NCI-H187 (cell line): ENCODE measurements at regions not wholly inside any gene's neighbourhood (a gene's known extent, or its start where the extent isn't known, plus 50 kb on each side); places are given as distances from the start of the nearest gene placed in this dataset.

Source experiments
- DNase-seq, 2 experiments: peaks; one replicate each; lab custom pipeline; 2025; lab: John Stamatoyannopoulos, UW

DNA sequence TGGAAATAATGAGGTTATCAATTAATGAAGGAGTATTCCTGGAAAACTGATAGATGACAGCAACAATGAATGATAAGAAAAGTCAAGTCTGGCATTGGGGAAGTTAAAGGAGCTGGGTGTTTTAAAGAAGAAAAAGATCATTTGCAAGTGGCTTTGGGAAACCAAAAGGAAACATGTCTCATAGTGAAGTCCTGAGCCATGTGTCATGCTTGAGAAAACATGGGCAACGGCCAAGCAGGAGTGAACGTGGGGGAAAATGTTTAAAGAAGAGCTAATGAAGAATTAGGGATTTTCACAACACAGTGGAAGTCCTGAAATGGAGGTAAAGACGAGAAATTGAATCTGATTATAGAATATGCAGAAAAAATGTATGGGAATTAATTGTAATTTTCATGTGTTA lies 1383.2 kb upstream of the CELF2 start:
- DNase-seq = no peak

DNA sequence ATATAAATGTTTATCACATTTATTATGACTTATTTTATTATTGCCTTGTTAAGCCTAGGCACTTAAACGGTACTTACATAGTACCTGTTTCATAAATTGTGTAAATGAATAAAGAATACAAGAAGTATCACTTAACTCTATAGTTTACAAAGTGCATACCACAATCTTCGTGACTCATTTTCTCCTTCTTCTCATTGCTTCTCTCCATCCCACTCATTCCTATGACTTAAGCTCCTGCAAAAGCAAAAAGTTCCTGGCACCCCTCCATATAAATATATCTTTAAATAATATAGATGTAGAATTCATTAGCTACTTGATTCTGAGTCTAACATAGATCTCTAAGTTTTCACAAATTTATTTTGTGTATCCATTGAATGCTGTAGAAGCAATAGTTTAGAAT lies 1382.0 kb upstream of the CELF2 start:
- DNase-seq = no peak

DNA sequence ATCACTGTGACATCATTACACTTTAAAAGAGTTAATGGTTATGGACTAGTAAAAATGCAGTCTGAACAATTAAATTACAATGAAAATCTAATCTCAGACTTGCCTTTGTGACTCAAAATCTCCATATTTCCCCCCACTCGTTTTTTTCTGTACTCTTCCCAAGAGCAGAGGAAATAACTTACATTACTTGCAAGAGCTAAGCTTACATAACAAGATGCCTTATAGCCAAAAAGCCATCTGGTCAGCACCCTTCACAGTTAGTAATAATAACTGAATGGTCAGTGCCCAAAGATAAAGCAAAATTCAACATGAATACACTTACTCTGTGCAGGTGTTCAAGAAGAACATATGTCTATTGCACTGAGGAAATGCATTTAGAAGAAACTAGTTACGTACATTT lies 1381.5 kb upstream of the CELF2 start:
- no peak for DNase-seq

DNA sequence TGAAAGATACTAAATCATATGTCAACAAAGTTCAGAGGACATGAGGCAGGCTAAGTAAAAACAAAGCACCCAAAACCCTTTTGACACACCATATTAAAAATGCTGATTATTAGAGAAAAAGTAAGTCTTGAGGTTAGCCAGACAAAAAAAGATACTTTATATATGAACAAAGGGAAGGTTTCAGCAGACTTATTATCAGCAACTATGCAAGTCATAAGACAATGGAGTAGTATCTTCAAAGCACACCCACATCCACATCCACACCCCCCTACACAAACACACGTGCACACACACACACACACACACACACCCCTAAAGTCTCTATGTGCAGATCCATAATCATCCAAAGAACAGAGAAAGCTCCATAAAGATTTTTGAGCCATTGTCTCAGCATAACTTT lies 1373.9 kb upstream of the CELF2 start:
- DNase-seq = no peak

DNA sequence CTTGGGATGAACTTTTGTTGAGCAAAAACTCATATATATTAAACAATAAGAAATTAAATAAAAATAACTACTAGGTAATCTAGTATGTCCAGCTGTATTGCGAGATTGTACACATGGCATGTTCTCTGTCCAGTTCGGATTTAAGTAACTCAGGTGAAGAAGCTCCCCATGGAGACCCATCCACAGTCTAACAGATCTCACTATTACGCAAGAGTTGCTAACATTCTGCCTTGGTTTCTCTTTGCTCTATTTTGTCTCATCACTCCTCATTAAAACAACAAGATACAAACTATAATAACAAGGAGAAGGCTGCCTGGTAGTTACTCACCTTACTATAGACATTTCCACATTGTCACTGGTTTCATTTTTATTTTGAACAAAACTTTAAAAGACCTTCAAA lies 1372.3 kb upstream of the CELF2 start:
- no peak for DNase-seq

DNA sequence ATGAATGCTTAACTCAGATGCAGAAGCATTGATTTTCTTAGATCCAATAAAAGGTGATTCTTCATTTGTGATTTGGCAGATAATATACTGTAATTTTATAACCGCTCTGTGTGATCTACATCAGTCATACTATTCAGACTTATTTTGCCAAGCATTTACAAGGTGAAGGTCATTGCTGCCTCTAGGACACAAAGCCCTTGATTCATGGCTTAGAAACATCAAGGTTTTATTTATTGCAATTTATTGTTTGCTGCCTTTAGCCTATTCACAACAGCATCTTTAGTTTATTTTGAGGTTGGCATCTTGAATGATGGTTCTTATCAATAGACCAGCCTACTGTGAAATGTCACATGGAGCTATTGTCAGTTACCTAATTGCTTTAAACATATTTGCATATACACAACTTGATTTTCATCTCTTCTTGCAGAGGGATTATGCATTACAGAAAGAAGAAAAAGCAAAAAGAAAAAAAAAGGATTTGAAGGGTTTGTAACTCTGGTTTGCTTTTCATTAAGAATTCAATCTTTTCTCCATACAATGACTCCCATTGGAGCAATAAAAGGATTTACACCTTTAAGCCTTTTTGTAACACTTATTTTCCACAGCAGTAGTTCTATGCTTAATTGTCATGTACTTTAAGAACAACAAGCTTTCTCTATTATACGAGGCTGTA lies 1371.6 kb upstream of the CELF2 start:
- no peak for DNase-seq

DNA sequence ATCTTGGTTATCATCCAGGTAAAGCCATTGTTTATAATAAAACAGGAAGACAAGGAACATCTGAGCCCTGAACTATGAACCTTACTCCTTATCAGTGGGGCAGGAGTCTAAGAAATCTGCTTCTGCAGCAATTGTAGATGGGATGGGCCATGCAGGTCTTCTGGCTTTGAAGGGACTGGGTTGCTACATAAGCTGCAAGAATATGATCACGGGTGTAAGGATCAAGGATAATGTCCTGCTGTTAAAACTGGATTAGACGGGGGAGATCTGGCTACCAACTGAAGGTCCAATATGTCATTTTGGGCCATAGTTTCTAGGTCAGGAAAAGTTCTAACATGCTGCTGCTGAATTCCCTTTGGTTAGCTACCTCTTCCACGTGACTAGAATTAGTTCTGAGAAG lies 1363.4 kb upstream of the CELF2 start:
- DNase-seq = no peak

DNA sequence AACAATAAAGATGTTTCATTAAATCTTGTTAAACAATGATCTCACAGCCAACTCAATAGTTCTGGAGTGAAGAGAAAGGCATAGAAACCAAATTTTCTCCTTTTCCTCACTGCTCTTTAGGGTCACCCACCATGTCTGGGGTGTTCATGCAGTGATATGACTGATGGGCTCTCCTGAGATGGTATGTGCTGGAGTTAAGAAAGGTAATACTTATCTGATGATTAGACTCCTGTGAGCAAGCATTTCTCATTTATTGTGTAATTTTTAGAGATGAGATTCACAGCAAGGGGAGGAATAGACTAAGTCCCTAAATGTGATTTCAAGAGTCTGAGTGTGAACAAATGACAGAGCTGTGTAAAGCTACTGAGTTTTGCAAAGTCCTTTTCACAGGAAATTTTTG lies 1361.3 kb upstream of the CELF2 start:
- DNase-seq = no peak

DNA sequence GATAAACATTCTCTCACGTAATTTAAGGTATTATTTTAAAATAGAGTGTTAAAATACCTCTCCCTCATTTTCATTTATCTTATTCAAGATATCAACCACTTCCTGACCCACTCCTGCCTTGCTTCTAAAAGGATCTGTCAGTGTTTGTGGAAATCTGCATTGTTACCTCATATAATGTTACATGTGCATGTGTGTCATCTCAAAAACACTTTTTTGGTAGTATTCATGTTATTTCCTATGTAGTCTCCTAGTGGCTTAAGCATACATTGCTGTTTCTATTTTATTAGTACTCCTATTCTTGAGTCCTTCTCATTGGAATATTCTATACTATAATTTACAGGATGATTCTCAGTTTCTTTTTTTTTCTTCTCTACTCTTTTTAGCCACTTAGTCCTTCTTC lies 1360.7 kb upstream of the CELF2 start:
- no peak for DNase-seq

DNA sequence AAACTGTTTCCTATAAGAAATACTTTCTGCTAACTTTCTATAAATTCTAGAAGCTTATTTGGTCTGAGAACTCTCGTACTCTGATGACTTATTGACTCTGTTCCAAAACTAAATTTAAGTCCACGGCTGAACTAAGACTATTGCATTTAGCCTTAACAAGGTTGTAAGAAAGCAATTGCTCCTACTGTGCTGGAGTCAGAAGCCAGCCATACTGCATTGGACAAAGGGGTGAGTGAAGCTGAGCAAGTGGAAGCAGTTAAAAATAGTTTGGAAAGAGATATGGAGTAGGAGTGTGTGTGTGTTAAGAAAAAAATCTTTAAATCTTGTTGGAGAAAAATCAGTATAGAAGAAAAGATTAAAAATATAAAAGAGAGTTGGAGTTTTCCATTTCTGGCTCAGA lies 1360.1 kb upstream of the CELF2 start:
- DNase-seq = no peak

DNA sequence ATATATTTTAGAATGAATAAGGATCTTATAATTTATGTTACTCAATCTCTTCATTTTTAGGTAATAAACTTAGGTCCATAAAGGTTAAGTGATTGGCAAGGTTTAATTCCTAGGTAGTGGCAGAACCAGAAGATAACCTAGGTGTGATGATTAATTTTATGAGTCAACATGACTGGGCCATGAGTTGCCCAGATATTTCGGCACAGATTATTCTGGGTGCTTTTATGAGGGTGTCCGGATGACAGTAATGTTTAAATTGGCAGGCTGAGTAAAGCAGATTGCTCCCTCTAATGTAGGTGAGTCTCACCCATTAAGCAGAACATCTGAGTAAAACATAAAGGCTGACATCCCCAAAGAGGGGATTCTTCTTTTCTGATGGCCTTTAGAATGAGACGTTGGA lies 1349.3 kb upstream of the CELF2 start:
- DNase-seq = no peak

DNA sequence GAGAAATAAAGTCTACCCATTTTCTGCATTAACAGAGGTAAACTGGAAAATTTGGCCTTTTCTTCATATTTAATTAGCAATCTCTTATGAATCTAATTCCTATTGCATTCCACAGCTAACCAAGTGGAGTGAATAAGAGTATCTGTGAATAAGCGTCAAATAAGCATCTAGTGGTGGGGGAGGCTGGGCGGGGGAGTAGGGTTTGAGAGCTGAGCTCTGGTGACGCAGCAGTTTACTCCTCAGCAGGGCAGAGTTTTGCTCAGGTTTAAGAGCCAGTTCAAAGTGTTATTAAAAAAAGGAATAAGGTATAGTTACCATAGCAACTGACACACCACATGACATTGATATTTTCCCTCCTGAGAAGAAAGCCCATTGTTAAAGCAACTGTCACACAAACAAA lies 1346.8 kb upstream of the CELF2 start:
- DNase-seq = no peak

DNA sequence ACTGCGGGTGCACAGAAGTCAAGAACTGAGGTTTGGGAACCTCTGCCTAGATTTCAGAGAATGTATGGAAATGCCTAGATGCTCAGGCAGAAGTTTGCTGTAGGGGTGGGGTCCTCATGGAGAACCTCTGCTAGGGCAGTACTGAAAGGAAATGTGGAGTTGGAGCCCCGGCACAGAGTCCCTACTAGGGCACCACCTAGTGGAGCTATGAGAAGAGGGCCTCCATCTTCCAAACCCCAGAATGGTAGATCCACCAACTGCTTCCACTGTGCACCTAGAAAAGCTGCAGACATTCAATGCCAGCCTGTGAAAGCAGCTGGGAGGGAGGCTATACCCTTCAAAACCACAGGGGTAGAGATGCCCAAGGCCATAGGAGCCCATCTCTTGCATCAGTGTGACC lies 1336.0 kb upstream of the CELF2 start:
- no peak for DNase-seq

DNA sequence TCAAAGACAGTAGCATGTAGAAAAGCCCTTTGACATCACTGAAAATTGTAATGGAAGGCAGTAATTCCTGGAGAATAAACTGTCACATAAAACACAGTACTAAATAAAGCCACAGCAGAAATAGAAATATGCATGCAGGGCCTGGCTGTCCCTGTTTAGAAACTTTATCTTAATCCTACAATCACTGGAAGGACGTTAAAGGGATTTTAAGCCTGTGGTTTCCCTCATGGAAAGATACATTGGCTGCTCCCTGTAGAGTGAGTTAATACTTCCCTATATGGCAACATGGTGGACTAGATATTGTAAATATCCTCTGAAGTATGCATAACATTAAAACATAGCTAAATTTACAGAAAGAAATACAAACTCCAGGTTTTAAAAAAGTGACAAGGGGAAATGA lies 1334.9 kb upstream of the CELF2 start:
- DNase-seq = no peak

DNA sequence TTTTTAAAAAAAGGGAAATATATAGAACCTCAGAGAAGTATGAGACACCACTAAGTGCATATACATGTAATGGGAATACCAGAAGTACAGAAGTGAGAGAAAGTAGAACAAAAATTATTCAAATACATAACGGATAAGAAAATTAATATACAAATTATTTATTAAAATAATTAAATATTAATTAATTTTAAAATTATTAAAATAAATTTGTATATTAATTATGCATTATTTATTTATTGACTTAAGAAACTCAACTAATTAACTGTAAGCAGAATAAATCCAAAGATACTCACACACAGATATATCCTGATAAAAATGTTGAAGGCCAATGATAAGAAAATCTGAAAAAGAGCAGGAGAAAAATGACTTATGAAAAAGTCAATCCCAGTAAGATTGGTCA lies 1333.5 kb upstream of the CELF2 start:
- DNase-seq = no peak

DNA sequence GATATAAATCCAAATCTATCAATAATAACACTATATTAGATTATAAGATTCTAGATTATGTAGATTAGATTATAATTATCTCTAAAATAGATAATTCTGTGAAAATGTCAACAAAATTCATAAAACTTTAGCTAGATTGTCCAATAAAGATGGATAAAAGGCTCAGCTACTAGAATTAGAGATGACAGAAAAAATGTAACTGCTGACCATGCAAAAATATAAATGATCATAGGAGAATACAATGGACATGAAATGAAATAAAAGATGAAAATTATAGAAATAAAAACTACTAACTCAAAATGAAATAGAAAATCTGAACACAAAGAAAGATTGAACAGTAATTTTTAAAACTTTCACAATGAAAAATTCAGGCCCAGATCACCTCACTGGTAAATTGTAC lies 1332.1 kb upstream of the CELF2 start:
- no peak for DNase-seq

DNA sequence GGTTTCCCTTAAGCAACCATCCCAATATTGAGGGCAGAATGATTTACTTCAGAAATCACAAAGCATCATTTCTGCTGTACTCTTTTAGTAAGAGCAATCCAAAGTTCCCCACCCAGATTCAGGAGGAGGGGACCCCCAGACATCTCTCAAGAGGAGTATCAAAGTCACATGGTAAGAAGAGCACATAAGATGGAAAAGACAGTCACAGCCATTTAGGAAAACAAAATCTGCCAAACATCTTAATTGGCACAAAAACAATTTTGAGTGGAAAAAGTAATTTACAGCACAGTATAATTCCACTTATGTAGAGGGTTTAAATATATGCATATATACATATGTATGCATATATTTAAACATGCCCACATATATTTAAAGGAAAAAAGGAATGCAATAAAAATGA lies 1329.0 kb upstream of the CELF2 start:
- no peak for DNase-seq

DNA sequence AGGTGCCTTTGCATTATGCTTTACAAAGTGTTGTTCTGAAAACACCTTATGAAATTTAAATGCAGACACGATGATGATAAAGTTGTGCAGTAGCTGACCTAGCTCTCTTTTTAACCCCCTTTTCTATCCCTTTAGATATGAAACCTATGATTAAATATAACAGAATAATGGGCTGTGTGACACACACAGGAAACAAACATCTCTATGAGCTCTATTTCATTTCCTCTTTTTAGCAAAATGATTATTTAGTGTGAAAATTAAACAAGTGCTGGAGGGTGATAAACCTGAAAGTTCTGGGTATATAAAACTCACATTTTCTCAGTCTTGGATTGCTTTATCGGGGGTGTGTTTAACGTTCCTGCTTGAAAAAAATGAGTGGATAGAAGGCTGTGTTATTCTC lies 1310.5 kb upstream of the CELF2 start:
- DNase-seq = no peak

DNA sequence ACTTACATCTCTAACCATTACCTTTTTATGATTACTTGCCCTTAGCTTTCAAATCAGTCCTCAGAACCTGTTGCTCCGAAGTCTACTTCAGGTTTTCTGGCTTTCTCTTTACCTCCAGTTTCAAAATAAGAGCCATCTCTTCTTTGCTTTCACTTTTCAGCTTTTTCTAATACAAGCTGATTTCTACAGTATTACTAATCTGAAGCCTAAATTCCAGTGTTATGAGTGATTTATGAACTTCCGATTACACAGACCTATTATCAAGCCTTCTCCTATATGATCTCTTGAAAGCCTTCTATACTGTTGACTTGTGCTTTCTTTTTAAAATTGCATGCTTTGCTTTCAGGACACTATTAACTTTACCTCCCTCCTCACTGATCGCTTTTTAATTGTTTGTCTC lies 1307.8 kb upstream of the CELF2 start:
- DNase-seq = no peak

DNA sequence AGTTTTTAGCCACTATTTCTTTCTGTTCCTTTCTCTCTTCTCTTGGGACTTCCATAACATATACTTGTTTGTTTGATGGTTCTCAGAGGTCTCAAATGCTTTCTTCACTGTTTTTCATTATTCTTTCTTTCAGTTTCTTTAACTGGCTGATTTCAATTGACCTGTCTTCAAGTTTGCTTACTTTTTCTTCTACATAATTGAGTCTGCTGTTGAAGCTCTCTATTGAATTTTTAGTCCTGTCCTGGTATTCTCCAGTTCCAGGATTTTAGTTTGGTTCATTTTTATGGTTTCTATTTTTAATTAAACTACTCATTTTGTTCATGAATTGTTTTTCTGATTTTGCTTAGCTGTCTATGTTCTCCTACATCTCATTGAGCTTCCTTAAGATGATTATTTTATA lies 1305.3 kb upstream of the CELF2 start:
- no peak for DNase-seq

DNA sequence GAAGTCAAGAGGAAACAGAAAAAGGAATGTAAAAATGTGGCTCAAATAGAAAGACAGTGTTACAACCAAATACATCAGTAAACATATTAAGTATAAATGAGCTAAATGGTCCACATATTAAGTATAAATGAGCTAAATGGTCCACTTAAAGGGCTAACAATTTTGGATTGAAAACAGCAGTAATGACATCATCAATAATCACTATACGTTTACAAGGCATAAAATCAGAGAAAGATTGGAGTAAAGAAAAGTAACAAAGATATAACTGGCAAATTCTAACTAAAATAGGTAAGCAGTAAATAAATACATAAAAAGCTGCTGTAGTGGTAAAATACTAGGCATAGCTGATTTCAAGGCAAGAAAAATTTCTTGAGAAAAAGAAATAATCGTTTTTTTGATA lies 1298.4 kb upstream of the CELF2 start:
- DNase-seq = no peak

DNA sequence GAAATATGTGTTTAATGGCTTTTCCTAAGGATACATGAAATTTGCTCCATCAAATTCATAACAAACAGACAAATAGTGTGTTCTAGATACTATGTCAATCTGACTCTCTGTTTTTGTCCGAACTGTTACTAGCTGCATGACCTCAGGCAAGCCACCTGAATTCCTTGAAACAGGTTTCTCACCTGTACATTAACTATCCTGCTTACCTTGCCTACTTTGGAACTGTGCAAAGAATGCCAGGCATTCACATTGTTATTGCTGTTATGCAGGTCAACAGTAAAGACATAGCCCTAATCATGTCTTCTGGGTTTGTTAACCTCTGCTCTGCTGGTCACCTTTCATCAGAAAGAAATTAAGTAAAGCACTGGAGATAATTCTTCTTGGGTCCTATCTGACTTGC lies 1283.9 kb upstream of the CELF2 start:
- no peak for DNase-seq

DNA sequence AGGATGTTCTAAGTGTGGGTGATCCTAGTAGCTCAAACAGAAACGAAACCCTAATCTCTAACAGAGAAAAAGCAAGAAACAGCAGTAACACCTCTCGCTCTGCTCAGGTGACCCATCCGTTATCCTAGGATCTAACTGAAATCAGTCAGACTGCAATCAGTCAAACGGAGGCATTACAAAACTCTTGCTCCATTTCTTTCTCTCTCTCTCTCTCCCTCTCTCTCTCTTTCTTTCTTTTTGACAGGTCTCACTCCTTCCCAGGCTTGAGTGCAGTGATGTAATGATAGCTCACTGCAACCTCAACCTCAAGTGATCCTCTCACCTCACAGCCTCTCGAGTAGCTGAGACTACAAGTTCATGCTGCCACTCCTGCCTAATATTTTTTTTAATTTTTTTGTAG lies 1283.5 kb upstream of the CELF2 start:
- no peak for DNase-seq

DNA sequence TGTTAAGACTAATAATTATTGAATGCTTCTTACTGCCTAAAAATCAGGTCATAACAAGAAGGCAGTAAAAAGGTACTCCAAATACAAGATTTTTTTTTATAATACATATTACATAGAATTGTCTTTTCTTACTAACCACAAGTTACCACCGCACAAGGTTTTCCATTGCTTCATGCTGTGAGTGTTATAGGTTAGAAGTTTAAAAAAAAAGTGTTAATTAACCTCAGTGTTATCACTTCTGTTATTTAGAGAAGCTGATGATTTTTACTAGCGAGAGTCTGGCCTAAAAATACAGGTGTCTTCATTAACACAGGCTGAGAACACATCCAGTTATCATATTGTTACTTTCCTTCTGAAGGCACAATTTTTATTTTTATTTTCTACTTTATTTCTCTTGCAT lies 1281.9 kb upstream of the CELF2 start:
- DNase-seq = no peak

DNA sequence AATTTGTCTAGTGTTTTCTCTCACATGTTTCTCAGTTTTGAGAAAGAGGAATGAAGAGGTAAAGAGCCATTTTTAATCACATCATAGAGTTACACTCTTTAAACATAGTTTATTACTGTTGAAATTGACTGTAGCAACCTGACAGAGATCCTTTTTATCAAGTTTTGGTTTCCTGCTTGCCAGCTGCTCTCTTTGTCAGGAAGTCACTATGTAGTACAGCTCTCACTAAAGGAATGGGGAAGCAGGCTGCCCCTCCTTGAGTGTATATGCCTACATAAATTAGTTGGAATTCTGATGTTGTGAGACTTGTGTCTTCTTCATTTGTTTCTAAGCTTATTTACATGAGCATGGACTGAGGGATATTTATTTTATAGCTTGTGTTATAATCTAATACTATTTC lies 1274.0 kb upstream of the CELF2 start:
- DNase-seq = no peak
